ENCODE measurements at regions not wholly inside any gene's neighbourhood (a gene's known extent, or its start where the extent isn't known, plus 50 kb on each side); places are given as distances from the start of the nearest gene placed in this dataset.

DNA sequence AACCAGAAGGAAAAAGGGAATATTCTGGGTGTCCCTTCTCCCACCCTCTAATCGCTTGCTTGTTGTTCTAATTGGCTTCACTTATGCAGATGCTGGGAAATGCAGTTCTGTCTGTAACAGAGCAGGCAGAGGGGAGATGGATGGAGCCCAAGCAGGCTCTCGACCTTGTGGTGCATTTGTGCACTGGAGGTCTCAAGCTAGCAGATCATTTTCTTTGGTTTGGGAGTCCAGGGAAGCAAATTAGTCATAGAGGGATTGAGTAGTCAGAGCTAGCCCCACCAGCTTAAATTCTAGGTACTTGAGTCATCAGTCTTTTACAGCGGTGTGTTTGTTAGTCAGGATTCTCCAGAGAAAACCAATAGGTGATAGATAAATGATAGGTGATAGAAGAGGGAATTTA, 234.7 kb upstream of the ECI2 start:
- TF ChIP-seq CTCF (IDR thresholded peaks at IDR 0.05; ENCODE audit: low read length) (no peak), EZH2 (IDR thresholded peaks at IDR 0.05; ENCODE audit: borderline replicate concordance, low read length) (no peak)

Measured in OCI-LY1 (cell line).